ENCODE measurements at regions not wholly inside any gene's neighbourhood (a gene's known extent, or its start where the extent isn't known, plus 50 kb on each side); places are given as distances from the start of the nearest gene placed in this dataset.

DNA sequence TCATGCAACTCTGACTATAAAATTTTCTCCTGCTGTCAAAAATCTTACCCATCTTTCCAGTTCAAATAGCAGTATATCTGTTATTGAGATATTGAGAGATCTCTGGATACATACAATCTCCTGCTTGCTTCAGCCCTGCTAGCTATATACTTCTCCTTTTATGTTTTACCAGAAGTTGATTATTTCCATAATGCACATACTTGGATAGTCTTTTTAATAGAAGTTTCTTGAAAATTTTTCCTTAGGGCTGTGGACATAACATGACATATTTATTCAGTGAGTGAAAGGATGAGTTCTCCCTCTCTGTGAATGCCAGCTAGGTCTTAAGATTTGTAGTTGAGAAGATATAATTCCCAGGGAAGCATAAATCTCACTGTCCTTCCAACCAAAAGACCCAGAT, 234.1 kb upstream of the NR3C2 start:
- ChIA-PET CTCF (interaction anchor here (0.6 kb wide), 1 partner anchor 8 kb away, joined by 3 read pairs; no protein-coding TSS in a partner anchor), POLR2A (no interaction called here)
- Histone ChIP-seq H3K4me3 (ENCODE audit: low read depth, low read length) (no peak overlapping the region), H3K9me3 (ENCODE audit: control insufficient read depth, insufficient read depth, low read depth, low read length) (no peaks in the 10 kb centered on the region), H3K27ac (ENCODE audit: extremely low read depth, low read depth, low read length) (no peak overlapping the region), H3K4me1 (ENCODE audit: control insufficient read depth, insufficient read depth, low read length) (no peaks in the 10 kb centered on the region), H3K36me3 (ENCODE audit: control insufficient read depth in 2 of 2, insufficient read depth in 1 of 2, low read length in 2 of 2) (no peaks in the 10 kb centered on the region)
- TF ChIP-seq ZNF146 (tag by site-specific recombination; IDR thresholded peaks at IDR 0.05): no peak

DNA sequence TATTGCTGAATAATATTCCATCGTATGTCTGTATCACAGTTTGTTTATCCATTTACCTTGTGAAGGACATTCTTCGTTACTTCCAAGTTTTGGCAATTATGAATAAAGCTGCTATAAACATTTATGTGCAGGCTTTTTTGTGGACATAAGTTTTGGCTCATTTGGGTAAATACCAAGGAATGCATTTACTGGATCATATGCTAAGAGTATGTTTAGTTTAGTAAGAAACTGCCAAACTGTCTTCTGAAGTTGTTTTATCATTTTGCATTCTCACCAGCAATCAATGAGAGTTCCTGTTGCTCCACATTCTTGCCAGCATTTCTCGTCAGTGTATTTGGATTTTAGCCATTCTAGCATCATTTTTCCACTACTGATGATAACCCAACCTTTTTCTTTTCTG, 232.7 kb upstream of the NR3C2 start:
- CTCF ChIA-PET: no interaction called here
- H3K4me1 ChIP-seq (ENCODE audit: control insufficient read depth, insufficient read depth, low read length): no peaks in the 10 kb centered on the region
- POLR2A ChIA-PET: no interaction called here
- no peak overlapping the region for H3K27ac ChIP-seq (ENCODE audit: extremely low read depth, low read depth, low read length)
- H3K9me3 ChIP-seq (ENCODE audit: control insufficient read depth, insufficient read depth, low read depth, low read length): no peaks in the 10 kb centered on the region
- H3K36me3 ChIP-seq (ENCODE audit: control insufficient read depth in 2 of 2, insufficient read depth in 1 of 2, low read length in 2 of 2): no peaks in the 10 kb centered on the region
- H3K4me3 ChIP-seq (ENCODE audit: low read depth, low read length): no peak overlapping the region
- TF ChIP-seq ZNF292 (tag by site-specific recombination; IDR thresholded peaks at IDR 0.05; ENCODE audit: borderline replicate concordance, low read depth): no peak
- TF ChIP-seq, protein P1, sequence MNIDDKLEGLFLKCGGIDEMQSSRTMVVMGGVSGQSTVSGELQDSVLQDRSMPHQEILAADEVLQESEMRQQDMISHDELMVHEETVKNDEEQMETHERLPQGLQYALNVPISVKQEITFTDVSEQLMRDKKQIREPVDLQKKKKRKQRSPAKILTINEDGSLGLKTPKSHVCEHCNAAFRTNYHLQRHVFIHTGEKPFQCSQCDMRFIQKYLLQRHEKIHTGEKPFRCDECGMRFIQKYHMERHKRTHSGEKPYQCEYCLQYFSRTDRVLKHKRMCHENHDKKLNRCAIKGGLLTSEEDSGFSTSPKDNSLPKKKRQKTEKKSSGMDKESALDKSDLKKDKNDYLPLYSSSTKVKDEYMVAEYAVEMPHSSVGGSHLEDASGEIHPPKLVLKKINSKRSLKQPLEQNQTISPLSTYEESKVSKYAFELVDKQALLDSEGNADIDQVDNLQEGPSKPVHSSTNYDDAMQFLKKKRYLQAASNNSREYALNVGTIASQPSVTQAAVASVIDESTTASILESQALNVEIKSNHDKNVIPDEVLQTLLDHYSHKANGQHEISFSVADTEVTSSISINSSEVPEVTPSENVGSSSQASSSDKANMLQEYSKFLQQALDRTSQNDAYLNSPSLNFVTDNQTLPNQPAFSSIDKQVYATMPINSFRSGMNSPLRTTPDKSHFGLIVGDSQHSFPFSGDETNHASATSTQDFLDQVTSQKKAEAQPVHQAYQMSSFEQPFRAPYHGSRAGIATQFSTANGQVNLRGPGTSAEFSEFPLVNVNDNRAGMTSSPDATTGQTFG (tag by site-specific recombination; IDR thresholded peaks at IDR 0.05; ENCODE audit: borderline replicate concordance): no peak
- no peak for TF ChIP-seq SP2 (tag by site-specific recombination; IDR thresholded peaks at IDR 0.05)
- no peak for TF ChIP-seq ZBTB26 (tag by site-specific recombination; optimal IDR thresholded peaks at IDR 0.05)
- no peak for TF ChIP-seq ZNF704 (tag by site-specific recombination; IDR thresholded peaks at IDR 0.05)
- TF ChIP-seq, protein P2, sequence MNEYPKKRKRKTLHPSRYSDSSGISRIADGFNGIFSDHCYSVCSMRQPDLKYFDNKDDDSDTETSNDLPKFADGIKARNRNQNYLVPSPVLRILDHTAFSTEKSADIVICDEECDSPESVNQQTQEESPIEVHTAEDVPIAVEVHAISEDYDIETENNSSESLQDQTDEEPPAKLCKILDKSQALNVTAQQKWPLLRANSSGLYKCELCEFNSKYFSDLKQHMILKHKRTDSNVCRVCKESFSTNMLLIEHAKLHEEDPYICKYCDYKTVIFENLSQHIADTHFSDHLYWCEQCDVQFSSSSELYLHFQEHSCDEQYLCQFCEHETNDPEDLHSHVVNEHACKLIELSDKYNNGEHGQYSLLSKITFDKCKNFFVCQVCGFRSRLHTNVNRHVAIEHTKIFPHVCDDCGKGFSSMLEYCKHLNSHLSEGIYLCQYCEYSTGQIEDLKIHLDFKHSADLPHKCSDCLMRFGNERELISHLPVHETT (tag by site-specific recombination; IDR thresholded peaks at IDR 0.05): no peak
- no peak for TF ChIP-seq ZNF518A (tag by site-specific recombination; conservative IDR thresholded peaks at IDR 0.05; ENCODE audit: low read depth)
- TF ChIP-seq ZNF623 (tag by site-specific recombination; IDR thresholded peaks at IDR 0.05): no peak
- TF ChIP-seq ZNF776 (tag by site-specific recombination; IDR thresholded peaks at IDR 0.05; ENCODE audit: borderline replicate concordance): no peak
- TF ChIP-seq ZNF792 (tag by site-specific recombination; IDR thresholded peaks at IDR 0.05): no peak
- TF ChIP-seq ZNF223 (tag by site-specific recombination; IDR thresholded peaks at IDR 0.05): no peak
- TF ChIP-seq ZNF585B (tag by site-specific recombination; IDR thresholded peaks at IDR 0.05): no peak
- TF ChIP-seq ZNF747 (tag by site-specific recombination; IDR thresholded peaks at IDR 0.05): no peak
- TF ChIP-seq ZNF677 (tag by site-specific recombination; IDR thresholded peaks at IDR 0.05): no peak
- TF ChIP-seq ZNF302 (tag by site-specific recombination; IDR thresholded peaks at IDR 0.05; ENCODE audit: low read depth): no peak
- TF ChIP-seq ZNF335 (tag by site-specific recombination; conservative IDR thresholded peaks at IDR 0.05): no peak
- TF ChIP-seq ZBTB8A (tag by site-specific recombination; IDR thresholded peaks at IDR 0.05): no peak
- TF ChIP-seq, protein P3, sequence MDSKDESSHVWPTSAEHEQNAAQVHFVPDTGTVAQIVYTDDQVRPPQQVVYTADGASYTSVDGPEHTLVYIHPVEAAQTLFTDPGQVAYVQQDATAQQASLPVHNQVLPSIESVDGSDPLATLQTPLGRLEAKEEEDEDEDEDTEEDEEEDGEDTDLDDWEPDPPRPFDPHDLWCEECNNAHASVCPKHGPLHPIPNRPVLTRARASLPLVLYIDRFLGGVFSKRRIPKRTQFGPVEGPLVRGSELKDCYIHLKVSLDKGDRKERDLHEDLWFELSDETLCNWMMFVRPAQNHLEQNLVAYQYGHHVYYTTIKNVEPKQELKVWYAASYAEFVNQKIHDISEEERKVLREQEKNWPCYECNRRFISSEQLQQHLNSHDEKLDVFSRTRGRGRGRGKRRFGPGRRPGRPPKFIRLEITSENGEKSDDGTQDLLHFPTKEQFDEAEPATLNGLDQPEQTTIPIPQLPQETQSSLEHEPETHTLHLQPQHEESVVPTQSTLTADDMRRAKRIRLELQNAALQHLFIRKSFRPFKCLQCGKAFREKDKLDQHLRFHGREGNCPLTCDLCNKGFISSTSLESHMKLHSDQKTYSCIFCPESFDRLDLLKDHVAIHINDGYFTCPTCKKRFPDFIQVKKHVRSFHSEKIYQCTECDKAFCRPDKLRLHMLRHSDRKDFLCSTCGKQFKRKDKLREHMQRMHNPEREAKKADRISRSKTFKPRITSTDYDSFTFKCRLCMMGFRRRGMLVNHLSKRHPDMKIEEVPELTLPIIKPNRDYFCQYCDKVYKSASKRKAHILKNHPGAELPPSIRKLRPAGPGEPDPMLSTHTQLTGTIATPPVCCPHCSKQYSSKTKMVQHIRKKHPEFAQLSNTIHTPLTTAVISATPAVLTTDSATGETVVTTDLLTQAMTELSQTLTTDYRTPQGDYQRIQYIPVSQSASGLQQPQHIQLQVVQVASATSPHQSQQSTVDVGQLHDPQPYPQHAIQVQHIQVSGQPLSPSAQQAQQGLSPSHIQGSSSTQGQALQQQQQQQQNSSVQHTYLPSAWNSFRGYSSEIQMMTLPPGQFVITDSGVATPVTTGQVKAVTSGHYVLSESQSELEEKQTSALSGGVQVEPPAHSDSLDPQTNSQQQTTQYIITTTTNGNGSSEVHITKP (tag by site-specific recombination; IDR thresholded peaks at IDR 0.05): no peak
- TF ChIP-seq ZFP41 (tag by site-specific recombination; IDR thresholded peaks at IDR 0.05; ENCODE audit: borderline replicate concordance): no peak
